Colonic mucosa (tissue), 4 donors: ENCODE measurements at regions not wholly inside any gene's neighbourhood (a gene's known extent, or its start where the extent isn't known, plus 50 kb on each side); places are given as distances from the start of the nearest gene placed in this dataset.

ENCODE experiments used
- DNase-seq: peaks from one replicate; pipeline ENCODE4 v3.0.0-alpha.2; 2020
- H3K27ac ChIP-seq: fragments of 200-600 bp; one replicate; pipeline ENCODE4 v1.8.0; 2021
- H3K27me3 ChIP-seq: fragments of 200-600 bp; one replicate; pipeline ENCODE4 v1.8.0; 2021
- H3K36me3 ChIP-seq: fragments of 200-600 bp; one replicate; pipeline ENCODE4 v1.8.0; 2021
- H3K4me1 ChIP-seq: fragments of 200-600 bp; one replicate; pipeline ENCODE4 v1.8.0; 2021; ENCODE audit warnings: mild to moderate bottlenecking
- H3K4me3 ChIP-seq: fragments of 200-600 bp; one replicate; pipeline ENCODE4 v1.8.0; 2021
- H3K9ac ChIP-seq, 2 donors: one replicate each; pipeline ENCODE4 v1.7.0; 2013; ENCODE audit warnings: control low read depth in 2 of 2, low read depth in 2 of 2, low read length in 2 of 2
- H3K9me3 ChIP-seq: fragments of 200-600 bp; one replicate; pipeline ENCODE4 v1.8.0; 2021
- intact Hi-C: fragments of 100-400 bp; cut with DNase I; formaldehyde crosslinking; loops from one replicate; pipeline ENCODE4 v1.14.1; 2022
- TF ChIP-seq, protein P1 (sequence below): fragments of 200-600 bp; IDR thresholded peaks from one replicate; pipeline ENCODE4 v1.8.0; 2022; ENCODE audit warnings: antibody characterized with exemption, mild to moderate bottlenecking
- donor health status: healthy.
- donor health status: DM: no; HTN: no; CAD: no.
- donor health status: DM: no; HTN: no; CAD: no.

DNA sequence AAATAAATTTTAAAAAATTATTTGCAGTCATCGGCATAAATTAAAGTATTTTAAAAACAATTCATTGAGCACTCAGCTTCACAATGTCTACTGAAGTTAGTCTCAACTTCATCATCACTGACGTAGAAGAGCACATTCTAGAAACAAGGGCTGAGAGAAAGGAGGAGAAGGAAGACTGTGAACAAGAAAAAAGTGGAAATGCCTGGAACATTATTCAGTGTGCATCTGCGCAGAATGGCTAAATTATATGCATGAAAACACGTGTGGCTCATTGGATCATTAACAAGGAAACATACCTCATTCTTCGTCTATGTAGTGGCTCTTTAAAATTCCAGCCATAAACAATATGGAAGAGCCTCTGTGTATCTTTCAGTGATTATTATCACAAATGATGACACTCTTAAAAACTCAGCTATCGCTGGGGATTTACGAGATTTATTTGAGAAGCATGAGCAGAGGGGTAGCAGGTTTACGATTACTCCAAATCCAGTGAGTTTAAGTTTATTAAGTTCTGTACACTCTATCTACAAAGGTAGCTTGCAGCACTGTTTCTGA is 404.2 kb upstream of the CDIN1 start:
- H3K9ac ChIP-seq: no peak overlapping the region
- H3K4me3 ChIP-seq: no peak overlapping the region
- H3K27ac ChIP-seq: no peak overlapping the region
- TF ChIP-seq, protein P1, sequence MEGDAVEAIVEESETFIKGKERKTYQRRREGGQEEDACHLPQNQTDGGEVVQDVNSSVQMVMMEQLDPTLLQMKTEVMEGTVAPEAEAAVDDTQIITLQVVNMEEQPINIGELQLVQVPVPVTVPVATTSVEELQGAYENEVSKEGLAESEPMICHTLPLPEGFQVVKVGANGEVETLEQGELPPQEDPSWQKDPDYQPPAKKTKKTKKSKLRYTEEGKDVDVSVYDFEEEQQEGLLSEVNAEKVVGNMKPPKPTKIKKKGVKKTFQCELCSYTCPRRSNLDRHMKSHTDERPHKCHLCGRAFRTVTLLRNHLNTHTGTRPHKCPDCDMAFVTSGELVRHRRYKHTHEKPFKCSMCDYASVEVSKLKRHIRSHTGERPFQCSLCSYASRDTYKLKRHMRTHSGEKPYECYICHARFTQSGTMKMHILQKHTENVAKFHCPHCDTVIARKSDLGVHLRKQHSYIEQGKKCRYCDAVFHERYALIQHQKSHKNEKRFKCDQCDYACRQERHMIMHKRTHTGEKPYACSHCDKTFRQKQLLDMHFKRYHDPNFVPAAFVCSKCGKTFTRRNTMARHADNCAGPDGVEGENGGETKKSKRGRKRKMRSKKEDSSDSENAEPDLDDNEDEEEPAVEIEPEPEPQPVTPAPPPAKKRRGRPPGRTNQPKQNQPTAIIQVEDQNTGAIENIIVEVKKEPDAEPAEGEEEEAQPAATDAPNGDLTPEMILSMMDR: no peak
- H3K36me3 ChIP-seq: no peaks in the 10 kb centered on the region
- H3K4me1 ChIP-seq: no peaks in the 10 kb centered on the region
- H3K9me3 ChIP-seq: no peaks in the 10 kb centered on the region
- no peaks in the 10 kb centered on the region for H3K27me3 ChIP-seq
- DNase-seq: no peak
- intact Hi-C loops: no loop called here

GRCh38 chr15:36175741-36176291 is 403.6 kb upstream of the CDIN1 start:
- no peaks in the 10 kb centered on the region for H3K27me3 ChIP-seq
- H3K36me3 ChIP-seq: no peaks in the 10 kb centered on the region
- intact Hi-C loops: no loop called here
- H3K4me1 ChIP-seq: no peaks in the 10 kb centered on the region
- no peak for DNase-seq
- H3K9ac ChIP-seq: no peak overlapping the region
- no peak overlapping the region for H3K4me3 ChIP-seq
- H3K27ac ChIP-seq: no peak overlapping the region
- no peaks in the 10 kb centered on the region for H3K9me3 ChIP-seq
- TF ChIP-seq, protein P1: no peak

DNA sequence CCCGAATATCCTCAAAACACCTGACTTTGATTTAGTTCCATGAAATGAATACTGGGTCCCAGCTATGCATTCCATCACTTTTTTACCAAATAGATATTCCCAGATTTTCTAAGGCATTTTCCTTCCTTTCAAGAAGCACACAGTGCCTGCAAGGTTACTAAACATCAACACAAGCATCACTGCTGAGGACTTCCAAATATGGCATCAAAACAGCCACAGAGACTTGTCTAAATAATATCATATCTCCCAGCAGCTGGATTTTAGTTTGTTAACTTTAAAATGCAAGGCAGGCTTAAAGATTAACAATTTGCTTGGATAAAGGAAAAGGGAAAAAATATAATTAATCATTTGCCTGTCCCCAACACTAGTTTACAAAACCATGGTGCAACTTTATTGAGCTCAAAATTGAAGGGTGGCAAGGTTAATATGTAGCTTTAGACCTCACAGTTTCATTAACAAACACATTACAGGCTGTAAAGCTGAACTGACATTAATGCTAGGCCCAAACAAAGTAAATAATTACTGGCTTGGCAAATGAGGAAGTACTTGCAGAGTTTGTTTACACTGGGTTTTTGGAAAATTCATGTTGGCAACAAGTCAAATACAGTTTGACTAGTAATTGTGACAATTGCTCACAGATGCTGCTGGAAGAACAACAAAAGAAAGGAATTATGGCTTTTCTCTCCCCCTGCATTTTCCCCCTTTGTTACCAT is 401.7 kb upstream of the CDIN1 start:
- Histone ChIP-seq H3K36me3 (no peaks in the 10 kb centered on the region), H3K27me3 (no peaks in the 10 kb centered on the region), H3K4me3 (no peak overlapping the region), H3K27ac (no peak overlapping the region), H3K9me3 (no peaks in the 10 kb centered on the region), H3K4me1 (no peaks in the 10 kb centered on the region), H3K9ac (no peak overlapping the region)
- no peak for DNase-seq
- TF ChIP-seq, protein P1: no peak
- intact Hi-C loops: no loop called here

DNA sequence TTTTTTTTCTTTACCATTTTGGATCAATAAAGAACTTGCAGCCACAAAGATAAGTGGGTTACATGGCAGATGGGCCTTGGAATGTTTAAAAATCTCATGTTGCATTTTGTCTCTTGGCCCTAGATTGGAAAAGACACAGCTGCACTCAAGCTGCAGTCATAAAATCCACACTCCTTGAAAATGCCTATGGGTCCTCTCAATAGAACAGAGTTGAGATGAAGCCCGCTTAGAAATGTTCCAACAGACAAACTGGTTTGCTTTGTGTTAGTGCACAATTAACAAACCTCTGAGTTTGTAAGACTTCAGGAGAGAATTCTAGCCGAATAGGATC is 401.2 kb upstream of the CDIN1 start:
- no peak for DNase-seq
- Histone ChIP-seq H3K36me3 (no peaks in the 10 kb centered on the region), H3K27ac (no peak overlapping the region), H3K27me3 (no peaks in the 10 kb centered on the region), H3K4me1 (no peaks in the 10 kb centered on the region), H3K9me3 (no peaks in the 10 kb centered on the region), H3K4me3 (no peak overlapping the region), H3K9ac (no peak overlapping the region)
- intact Hi-C loops: no loop called here
- TF ChIP-seq, protein P1: no peak

- Histone ChIP-seq H3K4me1 (no peaks in the 10 kb centered on the region), H3K4me3 (no peak overlapping the region), H3K36me3 (no peaks in the 10 kb centered on the region), H3K9me3 (no peaks in the 10 kb centered on the region), H3K9ac (no peak overlapping the region), H3K27ac (no peak overlapping the region), H3K27me3 (no peaks in the 10 kb centered on the region)
- intact Hi-C loops: no loop called here
- TF ChIP-seq, protein P1: no peak
- no peak for DNase-seq
Observed at GRCh38 chr15:36183201-36183600, 396.2 kb upstream of the CDIN1 start.
